Inferior parietal cortex (tissue), 1 donor: ENCODE measurements at regions not wholly inside any gene's neighbourhood (a gene's known extent, or its start where the extent isn't known, plus 50 kb on each side); places are given as distances from the start of the nearest gene placed in this dataset.

Source experiments
- DNase-seq: peaks from one replicate; pipeline ENCODE4 v3.0.0-alpha.2; 2016; ENCODE audit errors: extremely low spot score

GRCh38 chr4:28926156-28926555 is 1794.0 kb upstream of the PCDH7 start:
- DNase-seq: no peak

GRCh38 chr4:28942631-28943030 is 1777.5 kb upstream of the PCDH7 start:
- no peak for DNase-seq

DNA sequence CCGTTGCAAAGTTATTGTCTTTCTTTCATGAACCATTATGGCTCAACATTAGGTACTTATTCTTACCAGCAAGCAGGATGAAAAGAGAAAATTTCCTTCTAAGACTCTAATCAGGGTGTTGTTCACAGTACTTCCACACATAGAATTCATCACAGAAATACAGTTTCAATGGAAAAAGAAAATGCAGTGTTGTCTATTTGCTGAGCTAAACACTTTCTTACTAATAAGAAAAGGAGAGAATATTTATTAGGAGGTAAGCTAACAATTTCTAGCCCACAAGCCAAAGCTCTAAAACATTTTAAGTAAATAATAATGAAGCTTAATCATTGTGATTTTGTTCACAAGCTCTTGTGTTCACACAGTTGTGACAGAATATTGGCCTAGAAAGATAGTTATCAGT is 1772.8 kb upstream of the PCDH7 start:
- no peak for DNase-seq

- no peak for DNase-seq
Observed at GRCh38 chr4:28948501-28948900, 1771.7 kb upstream of the PCDH7 start.

GRCh38 chr4:28966982-28967381 is 1753.2 kb upstream of the PCDH7 start:
- no peak for DNase-seq

DNA sequence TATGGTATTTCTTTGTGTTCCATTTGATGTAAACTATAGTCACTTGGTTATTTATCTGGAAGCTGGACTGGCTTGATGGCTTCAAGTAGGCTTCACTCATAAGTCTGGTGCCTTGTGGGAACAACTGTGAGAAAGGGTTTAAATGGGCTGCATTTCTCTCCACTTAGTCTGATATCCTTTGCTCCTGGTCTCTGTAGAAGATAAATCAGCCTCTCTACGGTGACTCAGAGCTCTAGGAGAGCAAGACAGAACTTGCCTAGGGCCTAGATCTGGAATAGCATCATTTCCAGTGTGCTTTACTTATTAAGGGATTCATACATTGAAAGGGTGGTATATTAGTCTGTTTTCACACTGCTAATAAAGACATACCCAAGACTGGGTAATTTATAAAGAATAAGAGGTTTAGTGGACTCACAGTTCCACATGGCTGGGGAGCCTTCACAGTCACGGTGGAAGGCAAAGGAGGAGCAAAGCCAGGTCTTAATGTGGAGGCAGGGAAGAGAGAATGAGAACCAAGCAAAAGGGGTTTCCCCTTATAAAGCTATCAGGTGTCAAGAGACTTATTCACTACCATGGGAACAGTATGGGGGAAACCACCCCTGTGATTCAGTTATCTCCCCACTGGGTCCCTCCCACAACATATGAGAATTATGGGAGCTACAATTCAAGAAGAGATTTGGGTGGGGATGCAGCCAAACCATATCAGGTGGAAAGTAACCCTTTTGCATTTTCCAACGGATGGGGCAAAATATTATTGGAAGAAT is 1746.4 kb upstream of the PCDH7 start:
- no peak for DNase-seq

GRCh38 chr4:28976369-28976768 is 1743.8 kb upstream of the PCDH7 start:
- no peak for DNase-seq

- DNase-seq: no peak
Observed at GRCh38 chr4:29002151-29002550, 1718.0 kb upstream of the PCDH7 start.

GRCh38 chr4:29005838-29006237 is 1714.3 kb upstream of the PCDH7 start:
- DNase-seq: no peak

DNA sequence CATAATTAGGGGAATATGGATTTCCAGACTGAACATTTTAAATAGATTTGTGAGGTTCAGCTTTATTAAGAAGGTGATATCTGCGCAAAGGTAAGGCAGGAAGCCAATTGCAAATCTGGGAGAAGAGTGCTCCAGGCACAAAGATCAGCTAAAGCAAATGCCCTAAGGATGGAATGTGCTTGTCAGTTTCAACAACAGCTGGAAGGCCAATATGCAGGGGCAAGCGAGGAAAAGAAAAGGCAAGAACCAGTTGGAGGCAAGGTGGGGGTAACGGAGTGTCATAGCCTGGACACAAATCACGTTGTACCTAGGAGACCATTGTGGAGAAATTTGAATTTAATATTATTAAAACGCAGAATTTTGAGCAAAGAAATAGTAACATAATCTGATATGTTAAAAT is 1710.3 kb upstream of the PCDH7 start:
- no peak for DNase-seq

GRCh38 chr4:29013341-29013740 is 1706.8 kb upstream of the PCDH7 start:
- no peak for DNase-seq

- no peak for DNase-seq
Observed at GRCh38 chr4:29014555-29014954, 1705.6 kb upstream of the PCDH7 start.

DNA sequence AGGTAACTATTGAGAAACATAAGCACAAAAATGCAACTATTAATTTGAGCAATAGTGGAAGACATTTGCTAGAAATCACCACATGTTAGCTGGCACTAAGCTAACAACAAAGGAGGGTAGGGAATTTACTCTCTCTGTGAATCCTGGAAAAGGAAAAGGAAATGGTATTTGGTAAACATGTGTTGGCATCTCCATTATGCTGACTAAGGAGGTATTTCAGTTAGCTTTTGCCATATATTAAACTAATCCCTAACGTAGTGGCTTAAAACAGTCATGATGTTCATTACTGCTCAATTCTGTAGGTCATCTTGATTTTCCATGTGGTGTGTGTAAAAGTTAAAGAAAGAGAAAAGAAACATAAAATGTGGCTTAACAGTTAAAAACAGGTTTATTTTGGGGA is 1686.5 kb upstream of the PCDH7 start:
- DNase-seq: no peak

GRCh38 chr4:29037501-29037900 is 1682.7 kb upstream of the PCDH7 start:
- no peak for DNase-seq

DNA sequence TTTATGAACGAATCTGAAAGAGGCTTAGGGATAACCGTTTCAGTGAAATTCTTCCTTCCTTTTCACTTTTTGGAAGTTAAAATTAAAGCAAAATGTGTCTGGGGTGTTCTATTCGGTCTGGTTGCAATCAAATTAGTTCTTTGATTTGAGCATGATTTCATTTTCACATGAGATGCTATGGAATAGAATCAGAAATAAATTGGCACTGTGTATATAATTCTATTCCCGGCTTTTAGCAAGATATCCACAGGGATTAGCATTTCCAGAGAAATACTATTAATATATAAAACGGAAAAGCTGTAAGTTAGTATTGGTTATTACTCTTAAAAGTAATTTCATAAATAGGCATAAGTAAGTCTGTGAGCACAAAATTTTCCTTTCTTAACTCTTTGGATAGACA is 1676.8 kb upstream of the PCDH7 start:
- DNase-seq: no peak

DNA sequence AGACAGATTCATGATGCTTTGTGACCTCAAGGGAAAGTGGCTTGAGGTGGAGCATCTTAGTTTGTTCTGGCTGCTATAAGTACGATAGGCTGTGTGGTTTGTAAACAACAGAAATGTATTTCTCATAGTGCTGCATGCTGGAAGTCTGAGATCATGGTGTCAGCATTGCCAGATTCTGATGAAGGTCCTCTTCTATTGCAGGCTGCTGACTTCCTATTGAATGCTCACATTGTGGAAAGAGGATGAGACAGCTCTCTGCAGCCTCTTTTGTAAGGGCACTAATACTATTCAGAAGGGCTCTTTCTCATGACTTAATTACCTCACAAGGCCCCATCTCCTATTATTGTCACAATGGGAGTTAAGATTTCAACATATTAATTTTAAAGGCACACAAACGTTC is 1674.0 kb upstream of the PCDH7 start:
- peak; percentile 51 for DNase-seq

DNA sequence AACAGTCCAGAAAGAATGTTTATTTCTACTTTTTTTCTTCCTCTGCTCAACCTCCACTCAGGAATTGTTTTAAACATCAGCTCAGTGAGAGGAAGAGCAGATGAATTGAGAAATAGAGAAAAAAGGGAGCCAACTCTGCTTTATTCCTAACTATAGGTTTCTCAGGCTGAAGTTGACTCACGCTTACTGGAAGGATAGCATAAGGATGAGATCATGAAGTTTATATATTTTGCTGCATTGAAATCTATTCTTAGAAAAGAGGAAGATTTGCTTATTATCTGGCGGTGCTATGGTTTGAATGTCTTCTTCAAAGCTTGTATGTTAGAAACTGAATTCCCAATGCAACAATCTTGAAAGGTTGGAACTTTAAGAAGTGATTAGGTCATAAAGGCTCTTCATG is 1673.4 kb upstream of the PCDH7 start:
- no peak for DNase-seq

DNA sequence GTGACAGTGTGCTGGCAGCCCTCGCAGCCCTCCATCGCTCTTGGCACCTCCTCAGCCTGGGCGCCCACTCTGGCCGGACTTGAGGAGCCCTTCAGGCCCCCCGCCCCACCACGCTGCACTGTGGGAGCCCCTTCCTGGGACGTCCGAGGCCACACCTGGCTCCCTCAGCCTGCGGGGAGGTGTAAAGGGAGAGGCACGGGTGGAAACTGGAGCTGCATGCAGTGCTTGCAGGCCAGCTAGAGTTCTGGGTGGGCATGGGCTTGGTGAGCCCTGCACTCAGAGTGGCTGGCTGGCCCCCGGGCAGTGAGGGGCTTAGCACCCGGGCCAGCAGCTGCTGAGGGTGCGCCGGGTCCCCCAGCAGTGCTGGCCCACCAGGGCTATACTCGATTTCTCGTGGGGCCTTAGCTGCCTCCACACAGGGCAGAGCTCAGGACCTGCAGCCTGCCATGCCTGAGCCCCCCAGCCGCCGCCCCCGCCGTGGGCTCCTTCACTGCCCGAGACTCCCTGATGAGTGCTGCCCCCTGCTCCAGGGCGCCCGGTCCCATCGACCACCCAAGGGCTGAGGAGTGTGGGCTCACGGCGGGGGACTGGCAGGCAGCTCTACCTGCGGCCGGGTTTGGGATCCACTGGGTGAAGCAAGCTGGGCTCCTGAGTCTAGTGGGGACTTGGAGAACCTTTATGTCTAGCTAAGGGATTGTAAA is 1672.7 kb upstream of the PCDH7 start:
- DNase-seq: no peak

DNA sequence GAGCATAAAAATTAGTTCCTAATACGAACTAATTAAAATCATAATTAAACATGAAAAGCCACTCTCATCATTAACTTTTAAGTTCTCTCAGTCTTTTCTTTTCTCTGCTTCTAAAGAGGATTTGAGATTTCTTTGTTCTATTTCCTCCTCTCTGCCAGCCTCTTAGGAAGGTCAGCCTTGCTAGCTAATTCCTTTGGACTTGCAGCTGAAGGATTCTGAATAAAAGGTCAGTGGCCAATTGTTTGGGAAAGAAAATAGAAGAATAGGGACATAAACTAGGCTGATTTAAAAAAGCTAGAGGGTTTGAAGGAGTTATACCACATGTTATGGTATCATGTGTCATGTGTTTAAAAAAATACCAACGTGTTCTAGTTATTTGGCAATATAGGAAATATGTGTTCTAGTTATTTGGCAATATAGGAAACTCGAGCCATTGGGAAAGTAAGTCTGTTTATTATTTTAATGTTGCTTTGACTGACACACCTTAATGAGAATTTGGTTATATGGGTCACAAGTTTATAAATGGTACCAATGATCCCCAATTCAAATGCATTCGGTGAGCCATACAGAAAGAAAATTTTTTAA is 1668.7 kb upstream of the PCDH7 start:
- DNase-seq: no peak

DNA sequence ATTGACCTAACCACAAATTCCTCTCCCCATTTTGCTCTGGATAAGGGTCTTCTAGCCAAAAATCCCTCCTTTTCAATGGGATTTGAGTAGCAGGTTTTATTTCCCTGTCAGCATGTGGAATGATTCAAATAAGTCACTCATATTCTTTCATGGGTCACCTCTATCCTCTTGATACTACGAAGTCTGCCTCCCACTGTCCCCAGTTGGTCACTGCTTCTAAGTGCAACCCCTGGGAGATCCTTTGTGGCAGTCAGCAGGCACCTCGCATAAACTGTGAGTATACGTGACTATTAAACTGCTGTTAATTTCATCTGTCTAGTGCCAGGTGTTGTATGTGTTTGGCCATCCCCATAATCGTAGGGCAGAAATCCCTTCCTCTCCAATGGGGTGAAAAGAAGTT is 1667.9 kb upstream of the PCDH7 start:
- DNase-seq: no peak

- DNase-seq: no peak
Observed at GRCh38 chr4:29058531-29058930, 1661.6 kb upstream of the PCDH7 start.

DNA sequence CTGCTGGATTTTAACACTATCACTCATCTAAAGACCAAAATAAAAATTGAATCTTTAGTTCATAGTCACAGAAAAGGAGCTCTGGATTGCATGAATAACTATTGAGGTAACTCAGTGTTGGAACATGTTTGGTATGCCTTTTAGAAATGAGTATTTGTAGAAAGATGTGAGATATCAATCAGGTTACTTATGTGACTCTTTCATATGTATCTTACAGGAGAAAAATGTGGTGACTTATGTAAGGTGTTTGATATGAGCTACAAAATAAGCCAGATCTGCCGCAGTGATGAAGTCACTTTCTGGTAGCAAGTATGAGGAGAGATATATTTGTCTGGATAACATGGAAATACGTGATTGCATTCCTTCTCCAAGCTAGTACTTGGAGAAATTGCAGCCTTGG is 1653.3 kb upstream of the PCDH7 start:
- no peak for DNase-seq

DNA sequence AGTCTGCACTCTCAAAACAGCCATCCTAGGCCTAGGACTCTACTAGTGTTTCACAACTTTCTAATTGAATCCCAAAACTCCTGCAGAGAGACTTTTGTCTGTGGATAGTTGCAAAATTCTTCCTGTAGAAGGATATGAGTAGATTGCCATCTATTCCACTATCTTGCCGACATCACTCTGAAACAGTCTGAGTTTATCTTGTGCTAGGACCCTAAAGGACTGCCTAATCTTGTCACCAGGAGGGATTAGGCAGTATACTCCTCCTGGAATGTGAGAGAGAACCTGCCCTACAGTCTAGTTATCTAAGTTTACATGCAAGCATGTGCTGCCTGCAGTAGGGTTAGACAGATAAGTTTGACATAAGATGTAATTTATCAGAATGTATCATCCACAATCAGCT is 1646.6 kb upstream of the PCDH7 start:
- DNase-seq: no peak
